Activated T-cell treated with anti-CD3 and anti-CD28 coated beads, Interleukin-2, amount 50 U/mL, for 4 hours (primary cell): ENCODE measurements at regions not wholly inside any gene's neighbourhood (a gene's known extent, or its start where the extent isn't known, plus 50 kb on each side); places are given as distances from the start of the nearest gene placed in this dataset.

Experiments
- ATAC-seq, 2 donors: fragments of 200-7000 bp; cut with Tn5 transposase; one replicate each; pipeline ENCODE4 v1.10.0; 2021
- DNase-seq: peaks from one replicate; pipeline ENCODE4 v3.0.0-alpha.2; 2020
- H3K27me3 Mint-ChIP-seq: one replicate; pipeline ENCODE4 v1.8.0; 2021; ENCODE audit warnings: low read depth, mixed read lengths
- H3K36me3 Mint-ChIP-seq: one replicate; pipeline ENCODE4 v1.8.0; 2022; ENCODE audit warnings: mixed read lengths; ENCODE audit not compliant: insufficient read depth
- H3K4me1 Mint-ChIP-seq: one replicate; pipeline ENCODE4 v1.8.0; 2021; ENCODE audit warnings: low read depth, mixed read lengths
- H3K4me3 Mint-ChIP-seq: one replicate; pipeline ENCODE4 v1.8.0; 2021; ENCODE audit warnings: mild to moderate bottlenecking, moderate library complexity, mixed read lengths
- H3K9me3 Mint-ChIP-seq: one replicate; pipeline ENCODE4 v1.8.0; 2021; ENCODE audit warnings: mixed read lengths

DNA sequence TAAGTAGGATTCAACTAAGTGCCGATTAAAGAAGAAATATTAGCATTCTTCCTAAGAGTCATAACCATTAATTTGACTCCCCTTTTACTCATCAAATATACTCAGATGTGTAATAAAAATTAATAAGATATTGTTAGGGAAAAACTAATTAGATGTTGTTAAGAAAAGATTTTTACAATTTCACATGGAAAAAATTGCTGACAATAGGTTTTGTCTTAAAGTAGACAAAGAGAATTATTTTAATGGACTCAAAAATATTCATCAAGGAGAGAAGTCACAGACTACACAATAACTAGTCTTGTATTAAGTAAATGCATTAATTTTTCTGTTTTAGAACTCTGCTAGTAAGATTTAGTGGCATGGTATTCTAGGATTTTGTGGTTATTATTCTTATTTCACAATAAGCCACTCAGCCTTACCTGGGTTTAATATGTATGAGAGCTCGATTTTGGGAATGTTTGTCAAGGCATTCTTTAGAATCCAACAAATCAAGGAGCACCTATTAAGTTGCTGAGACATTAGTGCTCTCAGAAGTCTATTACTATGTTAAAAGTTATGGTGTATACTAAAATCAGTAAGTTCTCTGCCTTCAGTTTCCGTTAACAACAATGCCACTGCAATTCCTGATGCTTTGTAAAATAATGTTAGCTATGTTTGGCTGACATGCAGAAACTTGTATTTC is 110.2 kb upstream of the UGT8 start:
- Mint-ChIP-seq H3K4me3 (no peak overlapping the region), H3K27me3 (peaks cover 3% of the 10 kb centered on the region), H3K36me3 (no peaks in the 10 kb centered on the region), H3K4me1 (no peaks in the 10 kb centered on the region), H3K9me3 (no peaks in the 10 kb centered on the region)
- ATAC-seq (no peak), DNase-seq (no peak)

- Mint-ChIP-seq H3K9me3 (no peaks in the 10 kb centered on the region), H3K27me3 (peaks cover 2% of the 10 kb centered on the region), H3K4me1 (no peaks in the 10 kb centered on the region), H3K36me3 (no peaks in the 10 kb centered on the region), H3K4me3 (no peak overlapping the region)
- no peak for ATAC-seq
- no peak for DNase-seq
These were observed 104.3 kb upstream of the UGT8 start for GRCh38 chr4:114494246-114494803.

- ATAC-seq = no peak
- Mint-ChIP-seq H3K27me3 (peaks cover 2% of the 10 kb centered on the region), H3K9me3 (no peaks in the 10 kb centered on the region), H3K4me3 (no peak overlapping the region), H3K4me1 (no peaks in the 10 kb centered on the region), H3K36me3 (no peaks in the 10 kb centered on the region)
- DNase-seq = no peak
These were observed 103.1 kb upstream of the UGT8 start for GRCh38 chr4:114495471-114495928.

DNA sequence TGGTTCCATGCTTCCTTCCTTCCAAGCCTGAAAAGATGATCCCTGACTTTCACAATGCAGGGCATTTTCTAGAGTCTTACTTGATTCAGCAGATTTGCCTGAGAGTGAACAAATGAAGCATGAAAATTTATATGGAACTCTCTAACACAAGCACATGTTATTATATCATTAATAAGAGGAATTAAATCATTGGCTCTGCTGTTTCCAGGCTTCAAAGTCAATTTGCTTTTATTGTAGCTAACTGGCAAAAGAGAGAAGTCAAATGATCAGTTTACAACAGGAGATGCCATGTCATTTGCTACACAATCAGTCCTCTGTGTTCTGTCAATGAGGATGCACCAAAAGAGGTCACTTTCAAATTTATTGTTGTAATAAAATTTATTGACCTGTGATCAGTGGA is 101.5 kb upstream of the UGT8 start:
- H3K9me3 Mint-ChIP-seq = no peaks in the 10 kb centered on the region
- no peaks in the 10 kb centered on the region for H3K4me1 Mint-ChIP-seq
- H3K4me3 Mint-ChIP-seq = no peak overlapping the region
- ATAC-seq (no peak), DNase-seq (no peak)
- H3K27me3 Mint-ChIP-seq = peaks cover 2% of the 10 kb centered on the region
- no peaks in the 10 kb centered on the region for H3K36me3 Mint-ChIP-seq

DNA sequence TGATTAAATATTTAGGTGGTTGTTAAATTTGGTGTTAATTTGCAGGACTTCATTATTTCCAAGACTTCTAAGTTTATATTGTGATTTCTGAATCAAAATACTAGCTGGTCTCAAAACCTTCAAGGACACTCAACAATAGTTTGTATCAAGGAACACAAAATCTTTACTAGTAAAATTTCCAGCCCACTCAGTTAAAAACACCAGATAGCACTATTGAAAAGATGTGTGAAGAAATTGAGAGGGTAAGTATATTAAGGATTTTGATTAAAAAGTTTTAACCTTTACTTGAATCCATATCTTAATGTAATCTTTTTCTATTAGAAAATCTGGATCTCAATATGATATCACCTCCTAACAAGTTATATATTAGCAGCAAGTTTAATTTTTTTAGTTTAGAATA is 89.3 kb upstream of the UGT8 start:
- Mint-ChIP-seq H3K4me1 (no peaks in the 10 kb centered on the region), H3K36me3 (no peaks in the 10 kb centered on the region), H3K4me3 (no peak overlapping the region), H3K27me3 (peaks cover 2% of the 10 kb centered on the region), H3K9me3 (no peaks in the 10 kb centered on the region)
- DNase-seq (no peak), ATAC-seq (no peak)

DNA sequence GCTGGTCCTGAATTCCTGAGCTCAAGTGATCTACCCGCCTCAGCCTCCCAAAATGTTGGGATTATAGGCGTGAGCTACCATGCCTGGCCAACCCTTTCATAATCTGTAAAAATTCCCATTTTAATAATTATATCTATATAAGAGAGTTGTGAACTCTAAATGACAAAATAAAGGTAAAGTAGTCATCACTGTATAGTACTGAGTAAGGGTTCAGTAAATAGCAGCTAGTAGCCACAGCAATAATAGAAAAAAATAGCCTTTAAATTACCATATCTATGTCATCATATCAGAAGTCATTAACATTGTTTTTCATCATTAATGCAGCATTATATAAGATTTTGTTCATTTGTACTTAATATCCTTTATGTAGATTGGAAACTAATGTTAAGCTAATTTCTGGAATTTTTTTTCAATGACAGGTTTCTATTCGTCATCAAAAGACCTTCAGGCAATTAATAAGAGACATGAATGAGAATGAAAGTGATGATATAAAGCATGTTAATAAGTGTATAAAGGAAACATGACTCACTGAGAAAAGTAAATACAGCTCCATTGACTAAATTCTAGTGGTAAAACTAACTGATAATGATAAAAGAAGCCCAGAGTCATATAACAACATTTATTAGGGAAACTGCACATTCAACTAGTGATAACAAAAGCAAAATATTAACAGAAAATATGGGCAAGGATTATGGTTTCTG is 85.9 kb upstream of the UGT8 start:
- H3K9me3 Mint-ChIP-seq = no peaks in the 10 kb centered on the region

DNA sequence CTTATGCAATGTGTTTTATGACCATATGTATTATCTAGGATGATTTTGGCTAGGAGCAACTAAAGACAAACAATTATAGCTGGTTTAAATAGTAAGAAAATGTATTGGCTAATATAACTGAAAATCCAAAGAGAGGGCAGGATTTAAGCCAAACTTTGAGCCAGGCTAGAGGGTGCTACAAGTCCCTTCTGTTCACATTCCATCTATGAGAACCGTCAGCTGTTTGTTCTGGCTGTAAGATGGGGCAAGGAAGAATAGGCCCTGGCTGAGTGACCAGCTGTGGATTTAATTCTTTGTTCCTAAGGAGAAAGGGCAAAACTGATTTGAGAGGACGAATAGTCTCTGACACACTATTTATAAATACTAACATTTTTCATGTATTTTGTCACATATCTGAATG is 79.2 kb upstream of the UGT8 start:
- no peaks in the 10 kb centered on the region for H3K36me3 Mint-ChIP-seq
- ATAC-seq (no peak), DNase-seq (no peak)
- H3K4me3 Mint-ChIP-seq = no peak overlapping the region
- H3K4me1 Mint-ChIP-seq = no peaks in the 10 kb centered on the region
- no peaks in the 10 kb centered on the region for H3K27me3 Mint-ChIP-seq
- peaks cover 5% of the 10 kb centered on the region for H3K9me3 Mint-ChIP-seq

More for the DNA sequence above, 85.9 kb upstream of the UGT8 start:
- DNase-seq (no peak), ATAC-seq (no peak)
- H3K36me3 Mint-ChIP-seq = no peaks in the 10 kb centered on the region
- H3K4me3 Mint-ChIP-seq = no peak overlapping the region
- peaks cover 2% of the 10 kb centered on the region for H3K27me3 Mint-ChIP-seq
- no peaks in the 10 kb centered on the region for H3K4me1 Mint-ChIP-seq

DNA sequence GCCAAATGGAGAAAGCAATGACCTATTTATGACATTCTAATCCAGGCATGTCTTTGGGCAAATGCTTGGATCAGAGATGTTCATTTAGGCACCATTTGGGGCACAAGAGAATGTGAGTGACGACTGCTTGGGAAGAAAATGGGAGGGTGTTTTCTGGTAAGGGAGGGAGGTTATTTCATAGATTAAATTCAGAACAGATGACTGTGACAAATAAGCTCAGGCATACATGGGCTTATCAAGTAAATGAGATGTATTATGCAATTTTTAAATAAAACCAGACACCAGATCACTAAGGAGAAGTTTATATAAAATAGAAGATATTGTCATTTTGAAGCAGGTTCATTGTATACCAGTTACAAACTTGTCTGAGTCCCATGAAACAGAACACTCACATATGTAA is 71.4 kb upstream of the UGT8 start:
- no peak overlapping the region for H3K4me3 Mint-ChIP-seq
- ATAC-seq = no peak

GRCh38 chr4:114527637-114528036 is 71.0 kb upstream of the UGT8 start:
- Mint-ChIP-seq H3K4me1 (no peaks in the 10 kb centered on the region), H3K36me3 (no peaks in the 10 kb centered on the region), H3K27me3 (peaks cover 4% of the 10 kb centered on the region), H3K9me3 (peaks cover 4% of the 10 kb centered on the region), H3K4me3 (no peak overlapping the region)
- DNase-seq (no peak), ATAC-seq (no peak)

More for the DNA sequence above, 71.4 kb upstream of the UGT8 start:
- no peaks in the 10 kb centered on the region for H3K36me3 Mint-ChIP-seq
- no peak for DNase-seq
- H3K27me3 Mint-ChIP-seq = peaks cover 4% of the 10 kb centered on the region
- peaks cover 4% of the 10 kb centered on the region for H3K9me3 Mint-ChIP-seq
- H3K4me1 Mint-ChIP-seq = no peaks in the 10 kb centered on the region

DNA sequence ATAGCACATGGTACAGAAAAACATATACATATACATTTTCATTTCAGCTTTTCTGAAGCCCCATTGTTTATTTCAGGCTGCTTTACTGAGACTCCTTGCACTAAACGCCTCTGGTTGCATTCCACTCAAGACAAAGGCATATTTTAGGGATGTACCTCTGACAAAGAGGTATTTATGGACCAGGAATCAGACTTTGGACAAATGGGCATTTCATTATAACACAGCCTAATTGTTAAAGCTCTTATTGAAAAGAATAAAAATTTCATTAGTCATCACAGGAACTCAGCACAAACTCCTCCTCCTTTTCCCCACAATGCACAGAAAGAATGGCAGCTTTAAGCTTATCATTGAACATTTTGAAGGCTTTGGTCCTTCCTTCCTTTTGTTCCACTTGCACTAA is 62.9 kb upstream of the UGT8 start:
- H3K27me3 Mint-ChIP-seq = no peaks in the 10 kb centered on the region
- no peaks in the 10 kb centered on the region for H3K4me1 Mint-ChIP-seq
- no peak overlapping the region for H3K4me3 Mint-ChIP-seq
- H3K9me3 Mint-ChIP-seq = no peaks in the 10 kb centered on the region
- no peak for DNase-seq
- H3K36me3 Mint-ChIP-seq = no peaks in the 10 kb centered on the region
- no peak for ATAC-seq

- DNase-seq (no peak), ATAC-seq (no peak)
- no peaks in the 10 kb centered on the region for H3K27me3 Mint-ChIP-seq
- no peaks in the 10 kb centered on the region for H3K4me1 Mint-ChIP-seq
- H3K36me3 Mint-ChIP-seq = no peaks in the 10 kb centered on the region
- no peak overlapping the region for H3K4me3 Mint-ChIP-seq
- no peaks in the 10 kb centered on the region for H3K9me3 Mint-ChIP-seq
These were observed 61.3 kb upstream of the UGT8 start for GRCh38 chr4:114537352-114537751.

GRCh38 chr4:114538012-114538617 is 60.5 kb upstream of the UGT8 start:
- H3K9me3 Mint-ChIP-seq = no peaks in the 10 kb centered on the region
- H3K4me3 Mint-ChIP-seq = no peak overlapping the region
- no peaks in the 10 kb centered on the region for H3K36me3 Mint-ChIP-seq
- no peaks in the 10 kb centered on the region for H3K4me1 Mint-ChIP-seq
- ATAC-seq (no peak), DNase-seq (no peak)
- H3K27me3 Mint-ChIP-seq = no peaks in the 10 kb centered on the region

DNA sequence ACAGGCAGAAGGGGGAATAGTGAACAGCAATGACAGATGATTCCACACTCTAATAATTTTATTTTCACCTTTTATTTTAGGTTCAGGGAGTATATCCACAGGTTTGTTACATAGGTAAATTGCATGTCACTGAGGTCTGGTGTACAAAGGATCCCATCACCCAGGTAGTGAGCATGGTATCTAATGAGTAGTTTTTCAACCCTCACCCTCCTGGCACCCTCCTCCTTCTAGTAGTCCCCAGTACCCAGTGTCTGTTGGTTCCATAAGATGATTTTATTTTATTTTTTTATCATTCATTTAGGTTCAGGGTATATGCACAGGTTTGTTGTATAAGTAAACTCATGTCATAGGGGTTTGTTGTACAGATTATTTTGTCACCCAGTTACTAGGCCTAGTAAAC is 58.6 kb upstream of the UGT8 start:
- no peak for DNase-seq
- no peak for ATAC-seq

GRCh38 chr4:114547340-114548134 is 51.1 kb upstream of the UGT8 start:
- H3K4me3 Mint-ChIP-seq = no peak overlapping the region
- H3K36me3 Mint-ChIP-seq = no peaks in the 10 kb centered on the region
- no peak for DNase-seq
- peaks cover 4% of the 10 kb centered on the region for H3K9me3 Mint-ChIP-seq
- H3K4me1 Mint-ChIP-seq = no peaks in the 10 kb centered on the region
- ATAC-seq = no peak
- no peaks in the 10 kb centered on the region for H3K27me3 Mint-ChIP-seq

More for the DNA sequence above, 58.6 kb upstream of the UGT8 start:
- Mint-ChIP-seq H3K36me3 (no peaks in the 10 kb centered on the region), H3K27me3 (no peaks in the 10 kb centered on the region), H3K4me3 (no peak overlapping the region), H3K9me3 (no peaks in the 10 kb centered on the region), H3K4me1 (no peaks in the 10 kb centered on the region)
